Parathyroid adenoma (tissue), 2 donors: ENCODE measurements at regions not wholly inside any gene's neighbourhood (a gene's known extent, or its start where the extent isn't known, plus 50 kb on each side); places are given as distances from the start of the nearest gene placed in this dataset.

ENCODE experiments used
- H2AFZ ChIP-seq: fragments of 300-600 bp; sonication (generic); one replicate; pipeline ENCODE4 v1.7.0; 2017; ENCODE audit warnings: antibody characterized with exemption, mild to moderate bottlenecking
- H3K27ac ChIP-seq: fragments of 300-600 bp; sonication (generic); one replicate; pipeline ENCODE4 v1.7.0; 2017
- H3K27me3 ChIP-seq: fragments of 300-600 bp; sonication (generic); one replicate; pipeline ENCODE4 v1.7.0; 2017; ENCODE audit warnings: low read length; ENCODE audit not compliant: control insufficient read depth, insufficient read depth
- H3K36me3 ChIP-seq: fragments of 300-600 bp; sonication (generic); one replicate; pipeline ENCODE4 v1.7.0; 2017; ENCODE audit warnings: low read length; ENCODE audit not compliant: control insufficient read depth, insufficient read depth
- H3K4me1 ChIP-seq: fragments of 300-600 bp; sonication (generic); one replicate; pipeline ENCODE4 v1.7.0; 2017; ENCODE audit warnings: control low read depth
- H3K4me2 ChIP-seq: fragments of 300-600 bp; sonication (generic); one replicate; pipeline ENCODE4 v1.7.0; 2017; ENCODE audit warnings: low read length
- H3K4me3 ChIP-seq: fragments of 300-600 bp; sonication (generic); one replicate; pipeline ENCODE4 v1.7.0; 2017; ENCODE audit warnings: low read depth, low read length
- H3K79me2 ChIP-seq: fragments of 300-600 bp; sonication (generic); one replicate; pipeline ENCODE4 v1.7.0; 2017; ENCODE audit warnings: control low read depth
- H3K9ac ChIP-seq: fragments of 300-600 bp; sonication (generic); one replicate; pipeline ENCODE4 v1.7.0; 2017; ENCODE audit warnings: mild to moderate bottlenecking
- H3K9me3 ChIP-seq: fragments of 300-600 bp; sonication (generic); one replicate; pipeline ENCODE4 v1.7.0; 2017; ENCODE audit warnings: low read length; ENCODE audit not compliant: control insufficient read depth
- CTCF ChIP-seq: fragments of 300-600 bp; sonication (generic); IDR thresholded peaks from one replicate; pipeline ENCODE4 v1.7.0; 2017; ENCODE audit warnings: antibody characterized with exemption, mild to moderate bottlenecking
- donor health status: primary hyperparathyroidism.

- Histone ChIP-seq H3K4me2 (no peak overlapping the region), H3K9ac (no peak overlapping the region), H3K4me1 (no peaks in the 10 kb centered on the region), H3K36me3 (no peaks in the 10 kb centered on the region), H3K27ac (no peak overlapping the region), H3K9me3 (no peaks in the 10 kb centered on the region), H3K27me3 (no peaks in the 10 kb centered on the region), H3K4me3 (no peak overlapping the region), H2AFZ (no peak overlapping the region), H3K79me2 (no peaks in the 10 kb centered on the region)
- no peak for TF ChIP-seq CTCF
These were observed 1082.0 kb upstream of the IGFBP7 start for GRCh38 chr4:58192217-58192616.

DNA sequence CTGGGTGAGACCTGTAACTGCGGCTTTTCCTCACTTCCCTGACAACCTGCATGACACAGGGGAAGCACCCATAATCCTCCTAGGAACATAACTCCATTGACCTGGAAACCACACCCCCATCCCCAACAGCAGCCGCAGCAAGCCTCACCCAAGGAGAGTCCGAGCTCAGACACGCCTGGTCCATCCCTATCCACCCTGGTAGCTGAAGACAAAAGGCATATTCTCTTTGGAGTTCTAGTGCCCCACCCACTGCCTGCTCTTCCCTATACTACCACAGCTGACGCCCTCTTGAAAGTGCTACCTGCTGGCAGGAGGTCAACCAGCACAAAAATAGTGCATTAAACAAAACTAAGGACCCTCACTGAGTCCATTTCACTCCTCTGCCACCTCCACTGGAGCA, 1080.9 kb upstream of the IGFBP7 start:
- no peaks in the 10 kb centered on the region for H3K27me3 ChIP-seq
- no peak overlapping the region for H3K4me2 ChIP-seq
- no peak overlapping the region for H3K27ac ChIP-seq
- H3K79me2 ChIP-seq, result no peaks in the 10 kb centered on the region
- no peak overlapping the region for H3K4me3 ChIP-seq
- H3K4me1 ChIP-seq, result no peaks in the 10 kb centered on the region
- H2AFZ ChIP-seq, result no peak overlapping the region
- H3K9me3 ChIP-seq, result no peaks in the 10 kb centered on the region
- TF ChIP-seq CTCF, result no peak
- H3K9ac ChIP-seq, result no peak overlapping the region
- no peaks in the 10 kb centered on the region for H3K36me3 ChIP-seq

- H3K9me3 ChIP-seq, result no peaks in the 10 kb centered on the region
- no peak overlapping the region for H3K4me2 ChIP-seq
- H3K4me3 ChIP-seq, result no peak overlapping the region
- H3K36me3 ChIP-seq, result no peaks in the 10 kb centered on the region
- no peaks in the 10 kb centered on the region for H3K27me3 ChIP-seq
- H2AFZ ChIP-seq, result no peak overlapping the region
- H3K4me1 ChIP-seq, result no peaks in the 10 kb centered on the region
- no peak overlapping the region for H3K27ac ChIP-seq
- no peak for TF ChIP-seq CTCF
- H3K9ac ChIP-seq, result no peak overlapping the region
- H3K79me2 ChIP-seq, result no peaks in the 10 kb centered on the region
These were observed 1078.1 kb upstream of the IGFBP7 start for GRCh38 chr4:58188316-58188715.

- no peak overlapping the region for H3K4me2 ChIP-seq
- no peak overlapping the region for H3K4me3 ChIP-seq
- no peaks in the 10 kb centered on the region for H3K4me1 ChIP-seq
- H3K9ac ChIP-seq, result no peak overlapping the region
- no peaks in the 10 kb centered on the region for H3K27me3 ChIP-seq
- no peak for TF ChIP-seq CTCF
- H3K36me3 ChIP-seq, result no peaks in the 10 kb centered on the region
- no peak overlapping the region for H3K27ac ChIP-seq
- H3K79me2 ChIP-seq, result no peaks in the 10 kb centered on the region
- no peaks in the 10 kb centered on the region for H3K9me3 ChIP-seq
- H2AFZ ChIP-seq, result no peak overlapping the region
These were observed 1064.8 kb upstream of the IGFBP7 start for GRCh38 chr4:58175024-58175423.

DNA sequence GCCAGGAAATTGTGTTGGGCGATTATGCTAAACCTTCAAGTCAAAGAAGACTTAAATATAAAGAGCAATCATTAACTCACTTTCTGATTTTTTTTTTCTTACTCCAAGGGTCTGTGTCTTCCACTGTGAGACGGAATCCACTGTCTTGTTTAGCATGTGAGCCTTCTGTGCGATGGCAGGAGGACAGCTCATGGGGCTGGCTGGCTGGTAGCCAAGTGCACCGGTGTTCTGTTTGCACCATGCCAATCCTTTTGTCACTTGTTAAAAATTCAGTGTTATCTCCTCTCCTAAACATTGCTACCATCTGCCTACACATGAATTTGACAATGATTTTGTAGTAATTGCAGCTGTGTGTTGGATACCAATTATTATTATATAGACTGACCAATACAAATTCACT, 1056.3 kb upstream of the IGFBP7 start:
- Histone ChIP-seq H3K4me3 (no peak overlapping the region), H3K4me2 (no peak overlapping the region), H3K36me3 (no peaks in the 10 kb centered on the region), H3K9me3 (no peaks in the 10 kb centered on the region), H3K79me2 (no peaks in the 10 kb centered on the region), H2AFZ (no peak overlapping the region), H3K27me3 (no peaks in the 10 kb centered on the region), H3K27ac (no peak overlapping the region), H3K4me1 (no peaks in the 10 kb centered on the region), H3K9ac (no peak overlapping the region)
- TF ChIP-seq CTCF, result no peak
